ENCODE measurements at regions not wholly inside any gene's neighbourhood (a gene's known extent, or its start where the extent isn't known, plus 50 kb on each side); places are given as distances from the start of the nearest gene placed in this dataset.

- TF ChIP-seq CTCF (IDR thresholded peaks at IDR 0.05) (no peak), EZH2 (IDR thresholded peaks at IDR 0.05; ENCODE audit: borderline replicate concordance, insufficient read depth, low read depth, low read length, poor library complexity, severe bottlenecking) (no peak)
Measured at GRCh38 chr17:53942898-53943297, 120.2 kb downstream of the KIF2B start.
